Transverse colon (tissue), 4 donors: ENCODE measurements at regions not wholly inside any gene's neighbourhood (a gene's known extent, or its start where the extent isn't known, plus 50 kb on each side); places are given as distances from the start of the nearest gene placed in this dataset.

Experiments used
- DNase-seq: peaks from one replicate; pipeline ENCODE4 v3.0.0-alpha.2; 2019
- H3K27ac ChIP-seq, 4 donors: fragments of 200-600 bp; sonication (generic); 2 replicates each; pipeline ENCODE4 v1.5.1; 2016 to 2018; ENCODE audit warnings: inconsistent platforms in 4 of 4
- H3K27me3 ChIP-seq: fragments of 200-600 bp; sonication (generic); 2 replicates; pipeline ENCODE4 v1.5.1; 2017; ENCODE audit warnings: inconsistent platforms
- H3K36me3 ChIP-seq, 4 donors: fragments of 200-600 bp; sonication (generic); 2 replicates each; pipeline ENCODE4 v1.5.1; 2017 to 2019; ENCODE audit warnings: inconsistent platforms in 4 of 4
- H3K4me1 ChIP-seq, 4 donors: fragments of 200-600 bp; sonication (generic); 2 replicates each; pipeline ENCODE4 v1.5.1; 2017 to 2020; ENCODE audit warnings: inconsistent platforms in 4 of 4
- H3K4me3 ChIP-seq, 4 donors: fragments of 200-600 bp; sonication (generic); 1 replicate in 1 of 4; 2 replicates in 3 of 4; pipeline versions ENCODE4 v1.5.1 to v1.6.1; 2017 to 2019; ENCODE audit warnings: inconsistent platforms in 4 of 4
- H3K9me3 ChIP-seq, 2 donors: fragments of 200-600 bp; sonication (generic); 2 replicates each; pipeline ENCODE4 v1.5.1; 2017 to 2019; ENCODE audit warnings: inconsistent platforms in 2 of 2
- CTCF ChIP-seq, 5 experiments: fragments of 200-600 bp in 3 of 5; fragments of 450-650 bp in 2 of 5; sonication (generic) in 3 of 5; IDR thresholded peaks; 1 replicate in 2 of 5; 2 replicates in 3 of 5; pipeline ENCODE4 v1.5.1; 2016 to 2017; ENCODE audit warnings: antibody characterized with exemption in 5 of 5, inconsistent platforms in 3 of 5, mild to moderate bottlenecking in 2 of 5, moderate library complexity in 1 of 5
- EP300 ChIP-seq: sonication (generic); formaldehyde crosslinking; IDR thresholded peaks from one replicate; pipeline ENCODE4 v1.6.1; 2017; ENCODE audit warnings: antibody characterized with exemption, low read depth
- POLR2A ChIP-seq: fragments of 450-650 bp; IDR thresholded peaks from one replicate; pipeline ENCODE4 v1.6.1; 2016; ENCODE audit warnings: antibody characterized with exemption, mild to moderate bottlenecking, moderate library complexity
- POLR2AphosphoS5 ChIP-seq, 3 donors: sonication (generic); formaldehyde crosslinking; IDR thresholded peaks; one replicate each; pipeline ENCODE4 v1.6.1; 2016; ENCODE audit warnings: antibody characterized with exemption in 3 of 3
- WGBS, 2 donors: methylation state at CpG; one replicate each; pipeline ENCODE4 v1.1.5; 2018; ENCODE audit warnings: low coverage in 1 of 2; 5-methylcytosine and 5-hydroxymethylcytosine counted together
- in situ Hi-C, 4 donors: fragments of 200-750 bp; cut with MboI; loops; one replicate each; pipeline versions ENCODE4 v1.15.0 to v1.15.1; 2017; ENCODE audit warnings: low sequenced_read_pairs in 3 of 4, low pct_ligation_motif_present in 1 of 4, low pct_unique_long_range_greater_than_20kb in 1 of 4
- intact Hi-C: fragments of 100-400 bp; cut with DNase I; formaldehyde crosslinking; loops from one replicate; pipeline ENCODE4 v1.15.1; 2023; ENCODE audit warnings: low total_unique reads

DNA sequence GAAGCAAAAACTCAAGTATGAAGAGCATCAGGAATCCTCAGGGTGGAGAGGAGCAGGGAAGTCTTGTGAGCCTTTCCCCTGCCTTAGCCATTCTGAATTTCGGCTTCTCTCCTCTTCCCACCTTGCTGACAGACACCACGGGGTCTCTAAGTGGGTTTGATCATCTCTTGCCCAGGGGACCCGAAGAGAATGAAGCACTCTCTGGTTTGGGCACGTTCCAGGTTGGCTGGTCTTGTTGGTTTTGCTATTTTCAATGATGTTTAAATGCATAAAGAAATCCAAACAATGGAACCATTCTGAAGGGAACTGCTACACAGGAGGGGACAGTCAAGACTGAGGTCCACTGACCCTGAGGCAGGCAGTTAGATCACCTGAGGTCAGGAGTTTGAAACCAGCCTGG, 131.7 kb downstream of the PXDC1 start:
- no peak for TF ChIP-seq POLR2AphosphoS5 (IDR thresholded peaks at IDR 0.05)
- no peak for TF ChIP-seq EP300
- no peak for TF ChIP-seq POLR2A
- TF ChIP-seq CTCF (IDR thresholded peaks at IDR 0.05) = no peak
- Histone ChIP-seq H3K36me3 (no peaks in the 10 kb centered on the region), H3K4me1 (no peaks in the 10 kb centered on the region), H3K4me3 (no peak overlapping the region), H3K9me3 (no peaks in the 10 kb centered on the region), H3K27me3 (peaks cover 10% of the 10 kb centered on the region), H3K27ac (no peak overlapping the region)
- DNase-seq = no peak
- 80 to 85% methylated on average over 2 to 4 of the region's 4 CpGs for WGBS, 2 donors
- intact Hi-C loops = no loop called here
- in situ Hi-C loops = no loop called here

DNA sequence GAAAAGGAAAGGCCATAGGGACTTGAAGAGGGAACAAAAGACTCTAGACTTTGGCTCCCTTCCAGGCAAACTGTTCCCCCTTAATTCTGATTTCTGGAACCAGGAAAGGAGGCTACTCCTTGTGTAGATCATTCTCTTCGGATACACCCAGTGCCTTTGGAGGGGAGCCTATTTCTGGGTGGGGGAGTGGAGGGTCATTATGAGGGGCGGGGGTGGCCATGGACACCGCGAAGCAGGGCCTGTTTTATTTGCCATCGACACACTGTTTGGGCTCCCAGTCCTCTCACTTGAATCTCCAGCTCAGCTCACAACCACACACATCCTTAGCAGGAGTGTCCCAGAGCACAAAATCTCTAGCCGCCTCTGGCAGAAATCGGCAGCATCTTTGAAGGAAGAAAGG, 132.3 kb downstream of the PXDC1 start:
- no peaks in the 10 kb centered on the region for H3K9me3 ChIP-seq
- 92 to 94% methylated on average over 3 to 7 of the region's 7 CpGs for WGBS, 2 donors
- no peaks in the 10 kb centered on the region for H3K4me1 ChIP-seq
- H3K4me3 ChIP-seq = no peak overlapping the region
- no peak overlapping the region for H3K27ac ChIP-seq
- intact Hi-C loops = no loop called here
- DNase-seq = no peak
- peaks cover 8% of the 10 kb centered on the region for H3K27me3 ChIP-seq
- TF ChIP-seq POLR2A = no peak
- no peak for TF ChIP-seq CTCF (IDR thresholded peaks at IDR 0.05)
- no peak for TF ChIP-seq EP300
- no peak for TF ChIP-seq POLR2AphosphoS5 (IDR thresholded peaks at IDR 0.05)
- no peaks in the 10 kb centered on the region for H3K36me3 ChIP-seq
- in situ Hi-C loops = no loop called here

DNA sequence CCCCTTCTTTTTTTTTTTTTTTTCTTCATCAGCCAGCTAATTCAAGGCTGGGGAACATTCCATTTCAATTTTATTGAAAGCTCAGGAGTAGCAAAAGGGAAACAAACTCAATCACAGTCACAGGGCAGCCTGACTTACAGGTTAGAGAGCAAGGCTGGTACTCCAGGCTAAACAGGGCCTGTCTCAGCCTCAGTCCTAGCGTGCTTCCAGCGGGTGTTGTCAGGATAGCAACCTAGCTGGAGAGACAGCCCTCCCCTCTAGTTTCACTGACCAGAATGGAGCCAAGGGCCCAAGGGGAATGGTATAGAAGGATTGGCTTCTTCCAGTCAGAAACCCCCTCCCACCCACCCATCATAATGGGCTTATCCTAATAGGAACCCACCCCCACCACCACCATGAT, 132.9 kb downstream of the PXDC1 start:
- Histone ChIP-seq H3K36me3 (no peaks in the 10 kb centered on the region), H3K27me3 (peaks cover 4% of the 10 kb centered on the region), H3K4me1 (no peaks in the 10 kb centered on the region), H3K27ac (no peak overlapping the region), H3K9me3 (no peaks in the 10 kb centered on the region), H3K4me3 (no peak overlapping the region)
- no peak for DNase-seq
- TF ChIP-seq POLR2A (no peak), EP300 (no peak), CTCF (IDR thresholded peaks at IDR 0.05) (no peak), POLR2AphosphoS5 (IDR thresholded peaks at IDR 0.05) (no peak)
- intact Hi-C loops = no loop called here
- in situ Hi-C loops = no loop called here
- WGBS, 2 donors = 92 to 97% methylated on average over 2 of the region's 2 CpGs

- no peak for DNase-seq
- TF ChIP-seq POLR2AphosphoS5 (IDR thresholded peaks at IDR 0.05) = no peak
- TF ChIP-seq CTCF (IDR thresholded peaks at IDR 0.05) = no peak
- no peak for TF ChIP-seq EP300
- no peak for TF ChIP-seq POLR2A
- in situ Hi-C loops = no loop called here
- Histone ChIP-seq H3K4me3 (no peak overlapping the region), H3K27me3 (no peaks in the 10 kb centered on the region), H3K9me3 (no peaks in the 10 kb centered on the region), H3K27ac (no peak overlapping the region), H3K36me3 (no peaks in the 10 kb centered on the region), H3K4me1 (no peaks in the 10 kb centered on the region)
- WGBS, 2 donors = 88% methylated on average over 29 of the region's 29 CpGs; no CpG with 5 or more reads in 1 of the 2 donors
- intact Hi-C loops = no loop called here
Observed at GRCh38 chr6:3617681-3618311, 133.7 kb downstream of the PXDC1 start.
